Activated T-helper 17 cell treated with anti-CD3 and anti-CD28 coated beads, Interleukin-2, amount 50 U/mL, for 72 hours (primary cell): ENCODE measurements at regions not wholly inside any gene's neighbourhood (a gene's known extent, or its start where the extent isn't known, plus 50 kb on each side); places are given as distances from the start of the nearest gene placed in this dataset.
"Not testable (repeated sequence)": the region's sequence is repeated elsewhere in the genome, so short reads cannot be mapped to it uniquely, and the experiment has no call there.

Experiments
- ATAC-seq: fragments of 150-1000 bp; cut with Tn5 transposase; replicated peaks from 2 replicates; pipeline ENCODE4 v1.10.0; 2021; ENCODE audit warnings: mild to moderate bottlenecking, moderate library complexity
- H3K27ac Mint-ChIP-seq: one replicate; pipeline ENCODE4 v1.8.0; 2022; ENCODE audit warnings: mixed read lengths
- H3K27me3 Mint-ChIP-seq: one replicate; pipeline ENCODE4 v1.8.0; 2022; ENCODE audit warnings: mixed read lengths
- H3K36me3 Mint-ChIP-seq: one replicate; pipeline ENCODE4 v1.8.0; 2022; ENCODE audit warnings: low read depth, mild to moderate bottlenecking, mixed read lengths
- H3K4me1 Mint-ChIP-seq: one replicate; pipeline ENCODE4 v1.8.0; 2022; ENCODE audit warnings: mixed read lengths
- H3K4me3 Mint-ChIP-seq: one replicate; pipeline ENCODE4 v1.8.0; 2022; ENCODE audit warnings: mild to moderate bottlenecking, mixed read lengths
- H3K9me3 Mint-ChIP-seq: one replicate; pipeline ENCODE4 v1.8.0; 2022; ENCODE audit warnings: mixed read lengths

GRCh38 chr17:77837917-77838316, 120.6 kb upstream of the TNRC6C start:
- no peak overlapping the region for H3K4me3 Mint-ChIP-seq
- no peaks in the 10 kb centered on the region for H3K9me3 Mint-ChIP-seq
- ATAC-seq = no peak
- no peak overlapping the region for H3K27ac Mint-ChIP-seq
- H3K27me3 Mint-ChIP-seq = peaks cover 6% of the 10 kb centered on the region
- H3K4me1 Mint-ChIP-seq = peaks cover 39% of the 10 kb centered on the region
- H3K36me3 Mint-ChIP-seq = no peaks in the 10 kb centered on the region

DNA sequence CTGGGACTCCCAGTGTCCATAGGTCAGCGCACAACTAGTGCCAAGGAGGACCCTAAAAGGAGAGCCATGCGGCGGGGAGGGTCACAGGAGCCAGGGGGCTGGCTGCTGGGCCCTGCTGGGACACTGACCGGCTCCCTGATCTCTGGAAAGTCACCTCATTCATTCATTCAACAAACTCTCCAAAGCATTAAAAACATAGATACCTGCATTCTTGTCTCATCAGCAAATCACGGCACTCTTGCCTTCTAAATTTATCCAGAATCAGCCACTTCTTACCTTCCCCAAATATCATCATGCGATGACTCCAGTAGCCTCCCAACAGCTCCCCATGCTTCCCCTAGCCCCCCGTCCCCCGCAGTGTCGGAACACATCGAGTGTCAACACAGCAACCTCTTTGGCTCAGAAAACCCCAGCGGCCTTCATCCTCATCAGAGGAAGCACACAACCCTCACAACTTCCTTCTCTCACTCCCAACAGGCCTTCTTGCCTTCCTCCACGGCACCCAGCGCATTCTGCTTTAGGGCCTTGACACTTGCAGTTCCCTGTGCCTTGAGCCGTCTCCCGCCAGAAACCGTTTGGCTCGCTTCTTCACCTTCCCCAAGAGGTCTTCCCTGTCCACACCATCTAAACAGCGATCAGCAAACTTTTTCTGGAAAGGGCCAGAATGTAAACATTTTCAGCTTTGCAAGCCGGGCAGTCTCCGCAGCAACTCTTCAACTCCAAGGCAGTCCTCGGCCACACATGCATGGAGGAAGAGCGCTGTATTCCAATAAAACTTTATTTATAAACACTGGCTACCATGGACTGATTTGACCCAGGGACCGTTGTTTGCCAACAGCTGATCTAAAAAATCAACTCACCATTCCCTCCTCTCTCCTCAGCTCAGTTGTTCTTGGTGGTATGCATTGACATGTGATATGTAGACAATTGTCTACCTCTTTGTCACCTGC, 119.5 kb upstream of the TNRC6C start:
- no peaks in the 10 kb centered on the region for H3K9me3 Mint-ChIP-seq
- no peaks in the 10 kb centered on the region for H3K27me3 Mint-ChIP-seq
- peaks cover 42% of the 10 kb centered on the region for H3K4me1 Mint-ChIP-seq
- no peak overlapping the region for H3K4me3 Mint-ChIP-seq
- peak overlapping the region; percentile 7 for H3K27ac Mint-ChIP-seq
- ATAC-seq = no peak
- no peaks in the 10 kb centered on the region for H3K36me3 Mint-ChIP-seq

DNA sequence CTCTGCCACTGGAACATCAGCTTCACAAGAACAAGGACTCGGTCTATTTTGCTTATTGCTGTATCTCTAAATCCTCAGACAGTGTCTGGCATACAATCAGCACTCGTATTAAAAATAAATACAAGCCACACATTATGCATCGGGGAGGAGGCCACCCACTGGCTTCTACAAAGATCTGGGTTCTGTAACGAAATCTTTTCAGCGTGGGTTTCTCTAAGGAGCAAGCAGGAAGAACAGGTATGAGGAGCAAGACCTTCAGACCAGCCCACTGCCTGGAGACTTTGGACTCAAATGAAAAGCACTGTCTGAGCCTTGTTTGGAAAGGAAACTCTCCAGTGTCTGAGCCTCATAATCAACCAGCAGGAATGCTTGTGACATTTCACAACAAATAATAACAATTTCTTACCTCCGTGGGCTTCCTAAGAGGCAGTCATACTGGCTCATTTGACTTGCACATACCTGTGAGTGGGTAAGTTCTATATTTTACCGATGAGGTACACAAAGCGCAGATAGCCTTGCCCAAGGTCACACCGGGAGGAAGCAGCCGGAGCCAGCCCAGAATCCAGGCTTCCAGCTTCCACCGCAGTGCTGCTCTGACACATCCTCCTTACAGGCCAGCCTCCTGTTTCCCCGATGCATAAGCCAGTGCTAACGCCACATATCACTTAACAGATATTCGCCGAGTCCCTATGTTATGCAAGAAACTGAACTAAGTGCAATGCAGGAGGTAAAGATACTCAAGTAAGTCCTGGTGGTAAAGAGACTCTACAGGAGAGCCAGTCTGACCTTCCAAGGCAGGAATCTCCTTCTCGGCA, 118.6 kb upstream of the TNRC6C start:
- Mint-ChIP-seq H3K36me3 (no peaks in the 10 kb centered on the region), H3K27ac (no peak overlapping the region), H3K27me3 (no peaks in the 10 kb centered on the region), H3K4me3 (no peak overlapping the region), H3K9me3 (no peaks in the 10 kb centered on the region), H3K4me1 (peaks cover 34% of the 10 kb centered on the region)
- ATAC-seq = no peak

DNA sequence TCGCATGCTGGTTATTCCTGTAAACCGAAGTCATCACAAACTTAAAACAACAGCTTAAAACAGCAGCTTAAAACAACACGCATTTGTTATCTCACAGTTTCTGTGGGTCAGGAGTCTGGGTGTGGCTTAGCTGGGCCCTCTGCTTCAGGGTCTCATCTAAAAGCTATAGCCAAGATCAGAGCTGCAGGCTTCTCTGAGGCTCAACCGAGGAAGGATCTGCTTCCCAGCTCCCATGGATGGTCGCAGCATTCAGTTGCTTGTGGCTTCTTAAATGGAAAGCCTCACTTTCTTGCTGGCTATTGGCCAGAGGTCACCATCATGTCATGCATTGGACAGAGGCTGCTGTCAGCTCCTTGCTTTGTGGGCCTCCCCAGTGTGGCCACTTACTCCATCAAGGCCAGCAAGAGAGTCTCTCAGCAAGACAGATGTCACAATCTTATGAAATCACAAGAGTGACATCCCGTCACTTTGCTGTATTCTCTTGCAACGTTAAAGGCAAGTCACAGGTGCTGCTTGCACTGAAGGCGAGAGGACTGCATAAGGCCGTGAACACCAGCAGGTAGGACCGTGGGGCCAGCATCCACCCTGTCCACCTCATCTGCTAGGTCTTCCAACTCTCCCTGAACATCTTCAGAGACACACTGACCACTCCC, 117.9 kb upstream of the TNRC6C start:
- H3K4me1 Mint-ChIP-seq = peaks cover 29% of the 10 kb centered on the region
- H3K27ac Mint-ChIP-seq = no peak overlapping the region
- ATAC-seq = no peak
- H3K9me3 Mint-ChIP-seq = no peaks in the 10 kb centered on the region
- no peaks in the 10 kb centered on the region for H3K36me3 Mint-ChIP-seq
- no peak overlapping the region for H3K4me3 Mint-ChIP-seq
- H3K27me3 Mint-ChIP-seq = no peaks in the 10 kb centered on the region

GRCh38 chr17:77841742-77842527, 116.6 kb upstream of the TNRC6C start:
- Mint-ChIP-seq H3K36me3 (no peaks in the 10 kb centered on the region), H3K4me3 (peak overlapping the region; percentile 70), H3K27ac (no peak overlapping the region), H3K4me1 (peaks cover 24% of the 10 kb centered on the region), H3K9me3 (no peaks in the 10 kb centered on the region), H3K27me3 (no peaks in the 10 kb centered on the region)
- no peak for ATAC-seq

- ATAC-seq = peak; percentile 78
- H3K36me3 Mint-ChIP-seq = no peaks in the 10 kb centered on the region
- peaks cover 24% of the 10 kb centered on the region for H3K4me1 Mint-ChIP-seq
- H3K27me3 Mint-ChIP-seq = no peaks in the 10 kb centered on the region
- H3K9me3 Mint-ChIP-seq = no peaks in the 10 kb centered on the region
- H3K27ac Mint-ChIP-seq = peak overlapping the region; percentile 86
- H3K4me3 Mint-ChIP-seq = peak overlapping the region; percentile 70
Measured at GRCh38 chr17:77842528-77843147, 115.9 kb upstream of the TNRC6C start.

- peaks cover 24% of the 10 kb centered on the region for H3K4me1 Mint-ChIP-seq
- not testable (repeated sequence) for H3K27me3 Mint-ChIP-seq, H3K36me3 Mint-ChIP-seq, H3K9me3 Mint-ChIP-seq
- H3K27ac Mint-ChIP-seq = peak overlapping the region; percentile 86
- ATAC-seq = peak; percentile 83
- peak overlapping the region; percentile 70 for H3K4me3 Mint-ChIP-seq
Measured at GRCh38 chr17:77843255-77843895, 115.1 kb upstream of the TNRC6C start.

GRCh38 chr17:77843896-77844295, 114.6 kb upstream of the TNRC6C start:
- Mint-ChIP-seq H3K4me1 (peaks cover 24% of the 10 kb centered on the region), H3K27ac (peak overlapping the region; percentile 86), H3K27me3 (no peaks in the 10 kb centered on the region), H3K9me3 (no peaks in the 10 kb centered on the region), H3K4me3 (peak overlapping the region; percentile 70), H3K36me3 (no peaks in the 10 kb centered on the region)
- ATAC-seq = no peak

GRCh38 chr17:77844681-77845080, 113.8 kb upstream of the TNRC6C start:
- Mint-ChIP-seq H3K36me3 (no peaks in the 10 kb centered on the region), H3K27me3 (no peaks in the 10 kb centered on the region), H3K27ac (no peak overlapping the region), H3K9me3 (no peaks in the 10 kb centered on the region), H3K4me3 (no peak overlapping the region), H3K4me1 (peaks cover 20% of the 10 kb centered on the region)
- no peak for ATAC-seq

- no peaks in the 10 kb centered on the region for H3K9me3 Mint-ChIP-seq
- H3K4me3 Mint-ChIP-seq = no peak overlapping the region
- no peaks in the 10 kb centered on the region for H3K27me3 Mint-ChIP-seq
- H3K4me1 Mint-ChIP-seq = peaks cover 20% of the 10 kb centered on the region
- H3K36me3 Mint-ChIP-seq = no peaks in the 10 kb centered on the region
- ATAC-seq = no peak
- H3K27ac Mint-ChIP-seq = no peak overlapping the region
Measured at GRCh38 chr17:77845541-77846225, 112.8 kb upstream of the TNRC6C start.

- Mint-ChIP-seq H3K9me3 (no peaks in the 10 kb centered on the region), H3K36me3 (no peaks in the 10 kb centered on the region), H3K27me3 (no peaks in the 10 kb centered on the region), H3K4me3 (no peak overlapping the region), H3K4me1 (peaks cover 20% of the 10 kb centered on the region), H3K27ac (no peak overlapping the region)
- ATAC-seq = no peak
Measured at GRCh38 chr17:77846531-77847085, 111.9 kb upstream of the TNRC6C start.

- Mint-ChIP-seq H3K27ac (no peak overlapping the region), H3K4me3 (no peak overlapping the region), H3K27me3 (no peaks in the 10 kb centered on the region), H3K36me3 (no peaks in the 10 kb centered on the region), H3K4me1 (peaks cover 14% of the 10 kb centered on the region), H3K9me3 (no peaks in the 10 kb centered on the region)
- ATAC-seq = no peak
Measured at GRCh38 chr17:77847221-77848085, 111.0 kb upstream of the TNRC6C start.
